Prostate gland (tissue), 2 donors: ENCODE measurements at regions not wholly inside any gene's neighbourhood (a gene's known extent, or its start where the extent isn't known, plus 50 kb on each side); places are given as distances from the start of the nearest gene placed in this dataset.

Source experiments
- CTCF ChIP-seq, 4 experiments: fragments of 200-600 bp in 2 of 4; fragments of 450-650 bp in 2 of 4; sonication (generic) in 2 of 4; IDR thresholded peaks; 1 replicate in 3 of 4; 2 replicates in 1 of 4; pipeline ENCODE4 v1.5.1; 2016 to 2019; ENCODE audit warnings: antibody characterized with exemption in 4 of 4, mild to moderate bottlenecking in 2 of 4, moderate library complexity in 2 of 4
- POLR2A ChIP-seq: fragments of 450-650 bp; IDR thresholded peaks from one replicate; pipeline ENCODE4 v1.6.1; 2016; ENCODE audit warnings: antibody characterized with exemption, mild to moderate bottlenecking
- POLR2AphosphoS5 ChIP-seq: sonication (generic); formaldehyde crosslinking; IDR thresholded peaks from one replicate; pipeline ENCODE4 v1.6.1; 2017; ENCODE audit warnings: antibody characterized with exemption

GRCh38 chr5:89059274-89059673 lies 176.3 kb upstream of the MEF2C start:
- TF ChIP-seq CTCF (IDR thresholded peaks at IDR 0.05), result no peak
- TF ChIP-seq POLR2A, result no peak
- TF ChIP-seq POLR2AphosphoS5, result no peak
